ENCODE measurements at regions not wholly inside any gene's neighbourhood (a gene's known extent, or its start where the extent isn't known, plus 50 kb on each side); places are given as distances from the start of the nearest gene placed in this dataset.
"Not testable (repeated sequence)": the region's sequence is repeated elsewhere in the genome, so short reads cannot be mapped to it uniquely, and the experiment has no call there.

DNA sequence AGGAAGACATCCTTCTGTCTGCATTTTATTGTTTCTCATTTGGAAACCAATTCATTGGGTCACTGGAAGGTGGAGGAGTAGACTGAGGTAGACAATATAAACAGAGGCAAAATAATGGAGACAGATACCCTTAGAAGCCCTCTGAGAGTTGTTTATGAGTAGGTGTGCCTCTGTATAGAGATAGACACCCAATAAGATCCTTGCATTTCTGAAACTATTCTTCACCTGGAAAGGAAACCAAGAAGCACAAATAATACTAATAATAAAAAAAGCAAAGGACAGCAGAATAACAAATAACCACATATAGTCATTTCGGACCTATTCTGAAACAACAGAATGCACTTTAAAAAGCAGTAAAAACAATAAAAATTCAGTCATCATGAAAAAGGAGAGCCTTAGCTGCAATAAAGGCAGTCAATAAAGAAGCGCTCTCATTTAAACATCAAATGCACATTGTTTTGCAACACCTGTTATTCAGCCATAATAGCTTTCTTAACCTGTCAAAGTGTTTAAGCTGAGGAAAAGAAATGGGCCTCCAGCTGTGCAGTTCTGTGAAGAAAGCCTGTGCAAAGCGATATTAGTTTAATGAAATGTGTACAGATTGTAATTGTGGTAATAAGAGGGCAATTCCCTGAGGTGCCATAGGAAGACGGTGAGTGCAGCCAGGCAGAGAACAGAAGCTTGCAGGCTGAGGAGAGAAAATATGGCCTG is 904.2 kb downstream of the STPG2 start:
- no peaks in the 10 kb centered on the region for H3K27me3 ChIP-seq (ENCODE audit: control insufficient read depth, insufficient read depth, low read length)
- H3K4me3 ChIP-seq (ENCODE audit: insufficient read depth, low read depth, low read length), result no peak overlapping the region
- no peak for DNase-seq
- H3K36me3 ChIP-seq (replicated peaks; ENCODE audit: control insufficient read depth, insufficient read depth, low read length), result no peaks in the 10 kb centered on the region

DNA sequence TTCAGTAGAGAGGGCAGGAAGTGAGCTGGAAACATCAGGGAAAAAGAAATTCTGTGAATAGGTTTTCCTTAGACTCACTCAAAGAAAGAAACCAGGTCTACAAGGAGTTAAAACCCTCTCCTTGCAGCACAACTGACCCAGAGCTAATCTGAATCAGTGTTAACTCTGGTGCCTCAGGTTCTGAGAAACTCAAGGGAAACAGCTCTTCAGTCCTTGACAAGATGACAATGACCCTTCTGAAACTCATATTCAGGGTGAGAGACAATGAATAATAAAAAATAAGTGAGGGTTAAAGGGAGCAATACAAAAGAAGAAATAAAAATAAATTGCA is 903.6 kb downstream of the STPG2 start:
- Histone ChIP-seq H3K27me3 (ENCODE audit: control insufficient read depth, insufficient read depth, low read length) (no peaks in the 10 kb centered on the region), H3K36me3 (replicated peaks; ENCODE audit: control insufficient read depth, insufficient read depth, low read length) (no peaks in the 10 kb centered on the region), H3K4me3 (ENCODE audit: insufficient read depth, low read depth, low read length) (no peak overlapping the region)
- DNase-seq, result no peak

DNA sequence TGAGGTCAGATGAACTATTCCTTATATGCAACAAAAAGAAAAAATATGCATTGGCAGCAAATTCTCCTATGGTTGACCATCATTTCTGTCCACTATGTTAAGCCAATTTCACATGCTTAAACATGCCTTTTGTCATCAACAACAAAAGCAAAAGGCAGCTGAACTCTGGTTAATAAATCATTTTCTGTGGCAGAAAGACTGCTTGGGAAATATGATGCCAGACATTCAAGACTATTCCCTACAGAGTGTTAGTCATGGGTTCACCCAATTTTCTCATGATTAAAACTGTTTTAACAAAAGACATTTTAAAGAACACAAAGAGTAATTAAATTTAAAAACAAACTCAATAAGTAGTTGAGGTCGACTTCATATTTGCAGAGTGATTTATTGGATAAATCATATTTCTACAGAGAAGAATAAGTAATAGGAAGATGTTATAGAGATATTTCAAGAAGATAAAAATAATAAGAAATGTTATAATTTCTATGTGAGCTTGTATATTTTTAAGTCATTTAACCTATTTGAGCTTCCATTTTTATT is 890.6 kb downstream of the STPG2 start:
- Histone ChIP-seq H3K4me3 (ENCODE audit: insufficient read depth, low read depth, low read length) (no peak overlapping the region), H3K27me3 (ENCODE audit: control insufficient read depth, insufficient read depth, low read length) (no peaks in the 10 kb centered on the region), H3K36me3 (replicated peaks; ENCODE audit: control insufficient read depth, insufficient read depth, low read length) (no peaks in the 10 kb centered on the region)
- no peak for DNase-seq

DNA sequence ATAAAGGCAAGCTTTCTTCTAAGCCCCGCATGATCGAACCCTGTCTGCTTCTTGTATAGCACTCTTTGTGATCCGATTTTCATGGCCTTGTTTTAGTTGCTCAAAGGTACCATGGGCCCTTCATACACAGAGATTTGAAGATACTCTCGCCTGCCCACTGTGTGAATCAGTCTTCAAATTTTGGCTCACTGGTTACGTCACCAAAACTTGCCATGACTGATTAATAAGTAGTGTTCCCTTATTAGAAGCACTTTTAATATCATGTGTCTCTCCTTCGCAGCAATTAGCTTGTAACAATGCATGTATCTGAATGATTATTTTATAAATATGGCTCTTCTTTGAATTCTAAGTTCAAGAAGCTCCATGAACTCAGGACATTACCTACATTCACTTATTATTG is 880.5 kb downstream of the STPG2 start:
- Histone ChIP-seq H3K4me3 (ENCODE audit: insufficient read depth, low read depth, low read length) (no peak overlapping the region), H3K27me3 (ENCODE audit: control insufficient read depth, insufficient read depth, low read length) (no peaks in the 10 kb centered on the region), H3K36me3 (replicated peaks; ENCODE audit: control insufficient read depth, insufficient read depth, low read length) (no peaks in the 10 kb centered on the region)
- DNase-seq, result no peak

DNA sequence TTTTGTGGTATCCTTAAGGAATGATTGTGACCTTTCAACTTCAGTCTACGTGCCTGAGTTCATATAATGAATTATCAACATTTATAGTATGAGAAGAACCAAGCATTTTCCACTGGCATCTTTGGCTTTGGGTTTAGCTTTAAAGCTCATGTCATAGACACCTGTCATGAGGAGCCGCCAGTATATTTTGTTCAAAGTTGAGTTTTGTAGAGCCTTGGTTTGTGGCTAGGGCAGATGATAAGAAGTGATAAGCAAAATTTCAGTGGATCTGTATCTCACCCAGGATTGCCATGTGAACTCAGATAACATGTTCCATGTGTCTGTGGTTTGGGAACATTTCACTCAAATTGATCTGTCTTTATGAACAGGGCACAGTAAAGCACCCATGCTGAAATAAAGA is 873.2 kb downstream of the STPG2 start:
- DNase-seq, result no peak
- H3K36me3 ChIP-seq (replicated peaks; ENCODE audit: control insufficient read depth, insufficient read depth, low read length), result no peaks in the 10 kb centered on the region
- H3K27me3 ChIP-seq (ENCODE audit: control insufficient read depth, insufficient read depth, low read length), result no peaks in the 10 kb centered on the region
- no peak overlapping the region for H3K4me3 ChIP-seq (ENCODE audit: insufficient read depth, low read depth, low read length)

DNA sequence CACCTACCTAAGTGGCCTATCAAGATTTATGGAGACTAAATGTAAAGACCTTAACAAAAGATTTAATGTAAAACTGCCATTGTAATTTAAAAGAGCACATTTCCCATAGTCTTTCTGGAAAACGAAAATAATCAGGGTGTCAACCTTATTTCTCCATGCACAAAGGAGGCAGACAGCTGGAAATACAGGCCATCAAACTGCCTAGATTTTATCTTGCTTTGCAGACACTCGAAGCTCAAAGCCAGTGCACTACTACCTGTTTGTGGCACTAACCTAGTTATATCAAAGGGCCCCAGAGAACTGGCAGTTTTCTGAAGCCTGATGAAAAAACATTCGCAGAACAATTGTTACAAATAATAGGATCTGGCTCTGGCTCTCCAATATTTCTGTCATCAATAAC is 863.9 kb downstream of the STPG2 start:
- DNase-seq, result no peak
- no peaks in the 10 kb centered on the region for H3K27me3 ChIP-seq (ENCODE audit: control insufficient read depth, insufficient read depth, low read length)

DNA sequence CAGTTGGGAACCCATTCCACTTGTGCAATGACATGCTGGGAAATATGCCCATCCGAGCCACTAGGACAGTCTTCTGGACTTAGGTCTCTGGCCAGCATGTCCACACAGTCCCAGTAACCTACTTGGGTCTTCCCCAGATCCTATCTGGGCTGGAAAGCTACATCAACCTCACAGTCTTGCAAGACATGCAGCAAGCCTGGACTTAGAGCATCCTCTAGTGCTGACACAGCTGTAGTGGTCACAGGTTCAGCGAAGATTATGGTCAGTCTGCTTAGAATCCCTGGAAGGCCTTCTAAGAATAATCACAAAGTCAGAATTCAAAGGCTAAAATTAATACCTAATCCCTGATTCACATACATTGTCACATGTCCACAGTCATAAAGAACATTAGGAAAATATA is 842.7 kb downstream of the STPG2 start:
- no peak for DNase-seq
- Histone ChIP-seq H3K27me3 (ENCODE audit: control insufficient read depth, insufficient read depth, low read length) (no peaks in the 10 kb centered on the region), H3K36me3 (replicated peaks; ENCODE audit: control insufficient read depth, insufficient read depth, low read length) (no peaks in the 10 kb centered on the region), H3K4me3 (ENCODE audit: insufficient read depth, low read depth, low read length) (no peak overlapping the region)

More for the DNA sequence above, 863.9 kb downstream of the STPG2 start:
- no peak overlapping the region for H3K4me3 ChIP-seq (ENCODE audit: insufficient read depth, low read depth, low read length)
- H3K36me3 ChIP-seq (replicated peaks; ENCODE audit: control insufficient read depth, insufficient read depth, low read length), result no peaks in the 10 kb centered on the region

DNA sequence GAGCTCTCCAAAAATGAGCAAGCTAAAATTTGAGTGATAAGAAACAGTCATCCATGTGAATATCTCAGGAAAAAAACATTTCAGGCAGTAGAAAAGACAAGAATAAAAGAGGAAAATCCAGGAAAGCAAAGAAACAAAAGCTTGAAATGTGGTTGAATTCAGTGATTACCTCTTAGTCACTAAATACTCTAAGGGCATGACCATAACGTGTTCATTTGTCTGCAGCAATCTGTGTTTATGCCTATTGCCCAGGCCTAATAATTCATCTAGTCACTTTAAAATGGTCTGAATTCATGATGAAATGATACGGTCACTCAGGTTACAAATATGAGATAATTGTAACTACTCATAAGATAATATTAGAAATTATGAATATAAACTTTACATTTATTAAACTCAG is 837.9 kb downstream of the STPG2 start:
- no peaks in the 10 kb centered on the region for H3K36me3 ChIP-seq (replicated peaks; ENCODE audit: control insufficient read depth, insufficient read depth, low read length)
- H3K27me3 ChIP-seq (ENCODE audit: control insufficient read depth, insufficient read depth, low read length), result no peaks in the 10 kb centered on the region
- H3K4me3 ChIP-seq (ENCODE audit: insufficient read depth, low read depth, low read length), result no peak overlapping the region
- DNase-seq, result no peak

DNA sequence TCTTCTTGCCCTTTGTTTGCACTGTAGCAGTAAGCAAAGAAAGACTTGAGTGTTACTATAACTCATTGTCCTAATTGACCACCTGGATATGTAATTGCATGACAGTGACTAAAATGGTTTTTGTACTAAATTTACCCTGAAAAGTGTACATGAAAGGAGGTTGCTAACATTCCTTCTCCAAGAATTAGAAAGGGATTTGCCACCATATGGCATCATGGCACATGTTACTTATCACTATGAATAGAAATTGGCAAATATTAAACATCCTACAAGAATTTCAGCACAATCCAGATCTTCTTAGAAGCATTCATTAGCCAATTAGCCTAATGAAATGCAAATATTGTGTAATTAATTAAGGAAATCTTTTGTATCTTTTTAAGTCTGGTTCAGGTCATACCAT is 834.2 kb downstream of the STPG2 start:
- no peak overlapping the region for H3K4me3 ChIP-seq (ENCODE audit: insufficient read depth, low read depth, low read length)
- no peaks in the 10 kb centered on the region for H3K36me3 ChIP-seq (replicated peaks; ENCODE audit: control insufficient read depth, insufficient read depth, low read length)
- H3K27me3 ChIP-seq (ENCODE audit: control insufficient read depth, insufficient read depth, low read length), result no peaks in the 10 kb centered on the region
- no peak for DNase-seq

DNA sequence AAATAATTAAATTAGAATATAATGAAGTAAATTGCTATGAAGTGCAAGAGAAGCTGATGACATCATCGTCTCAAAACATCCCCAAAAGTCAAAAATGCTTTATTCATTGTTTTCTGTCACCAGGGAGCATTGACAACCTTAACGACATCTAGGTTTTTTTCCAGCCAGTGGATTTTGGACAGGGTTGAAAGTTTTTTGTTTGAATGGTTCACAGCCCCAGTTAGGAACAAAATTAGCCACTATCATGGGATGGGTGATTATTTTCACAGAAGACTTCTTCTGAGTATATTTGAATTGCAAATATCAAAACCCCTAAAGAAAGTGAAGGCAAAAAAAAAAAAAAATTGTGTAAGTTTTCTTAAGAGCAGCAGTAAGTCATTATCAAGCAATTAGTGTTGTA is 826.1 kb downstream of the STPG2 start:
- Histone ChIP-seq H3K27me3 (ENCODE audit: control insufficient read depth, insufficient read depth, low read length) (no peaks in the 10 kb centered on the region), H3K4me3 (ENCODE audit: insufficient read depth, low read depth, low read length) (no peak overlapping the region), H3K36me3 (replicated peaks; ENCODE audit: control insufficient read depth, insufficient read depth, low read length) (no peaks in the 10 kb centered on the region)
- DNase-seq, result no peak

DNA sequence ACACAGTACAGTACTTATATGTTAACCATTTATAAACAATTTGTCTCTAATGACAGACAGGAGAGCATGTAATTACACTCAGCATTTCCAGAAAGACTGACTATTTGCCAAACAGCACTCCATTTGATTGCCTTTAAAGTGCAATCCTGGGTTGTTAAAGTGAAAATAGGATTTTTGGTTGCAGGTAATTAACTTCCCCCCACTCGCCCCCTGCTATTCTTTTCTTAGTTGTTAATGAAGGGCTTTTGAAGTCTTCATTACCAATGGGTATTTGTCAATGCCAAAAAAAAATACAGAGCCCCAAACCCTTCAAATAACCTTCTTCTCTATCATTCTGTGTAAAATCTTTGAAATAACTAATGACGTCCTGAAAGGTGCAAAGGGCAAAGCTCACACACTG is 825.6 kb downstream of the STPG2 start:
- Histone ChIP-seq H3K36me3 (replicated peaks; ENCODE audit: control insufficient read depth, insufficient read depth, low read length) (no peaks in the 10 kb centered on the region), H3K4me3 (ENCODE audit: insufficient read depth, low read depth, low read length) (no peak overlapping the region), H3K27me3 (ENCODE audit: control insufficient read depth, insufficient read depth, low read length) (no peaks in the 10 kb centered on the region)
- DNase-seq, result peak; percentile 2

DNA sequence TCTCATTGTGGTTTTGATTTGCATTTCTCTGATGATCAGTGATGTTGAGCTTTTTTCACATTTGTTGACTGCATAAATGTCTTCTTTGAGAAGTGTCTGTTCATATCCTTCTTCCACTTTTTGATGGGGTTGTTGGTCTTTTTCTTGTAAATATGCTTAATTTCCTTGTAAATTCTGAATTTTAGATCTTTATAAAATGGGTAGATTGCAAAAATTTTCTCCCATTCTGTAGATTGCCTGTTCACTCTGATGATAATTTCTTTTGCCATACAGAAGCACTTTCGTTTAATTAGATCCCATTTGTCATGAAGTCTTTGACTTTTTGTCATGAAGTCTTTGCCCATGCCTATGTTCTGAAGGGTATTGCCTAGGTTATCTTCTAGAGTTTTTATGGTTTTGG is 817.5 kb downstream of the STPG2 start:
- not testable (repeated sequence) for DNase-seq; H3K36me3 ChIP-seq (replicated peaks; ENCODE audit: control insufficient read depth, insufficient read depth, low read length); H3K4me3 ChIP-seq (ENCODE audit: insufficient read depth, low read depth, low read length); H3K27me3 ChIP-seq (ENCODE audit: control insufficient read depth, insufficient read depth, low read length)

DNA sequence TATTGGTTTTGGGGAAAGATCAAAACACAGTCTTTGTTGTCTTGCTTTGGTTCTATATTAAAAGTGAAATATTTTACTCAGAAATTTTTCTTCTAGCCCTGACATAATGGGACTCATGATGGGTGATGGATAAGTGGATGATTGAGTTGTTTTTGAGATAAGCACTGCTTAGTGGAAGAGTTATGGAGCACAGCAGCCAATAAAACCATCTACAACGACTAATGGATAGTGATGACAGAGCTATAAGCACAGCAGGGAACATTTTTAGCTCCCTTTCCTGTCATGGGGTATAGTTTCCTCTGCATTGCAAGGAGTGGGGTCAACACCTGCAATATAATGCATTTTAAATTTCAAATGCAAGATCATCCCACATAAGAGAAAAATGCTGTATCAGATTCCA is 812.4 kb downstream of the STPG2 start:
- no peaks in the 10 kb centered on the region for H3K27me3 ChIP-seq (ENCODE audit: control insufficient read depth, insufficient read depth, low read length)
- no peaks in the 10 kb centered on the region for H3K36me3 ChIP-seq (replicated peaks; ENCODE audit: control insufficient read depth, insufficient read depth, low read length)
- no peak overlapping the region for H3K4me3 ChIP-seq (ENCODE audit: insufficient read depth, low read depth, low read length)
- no peak for DNase-seq

DNA sequence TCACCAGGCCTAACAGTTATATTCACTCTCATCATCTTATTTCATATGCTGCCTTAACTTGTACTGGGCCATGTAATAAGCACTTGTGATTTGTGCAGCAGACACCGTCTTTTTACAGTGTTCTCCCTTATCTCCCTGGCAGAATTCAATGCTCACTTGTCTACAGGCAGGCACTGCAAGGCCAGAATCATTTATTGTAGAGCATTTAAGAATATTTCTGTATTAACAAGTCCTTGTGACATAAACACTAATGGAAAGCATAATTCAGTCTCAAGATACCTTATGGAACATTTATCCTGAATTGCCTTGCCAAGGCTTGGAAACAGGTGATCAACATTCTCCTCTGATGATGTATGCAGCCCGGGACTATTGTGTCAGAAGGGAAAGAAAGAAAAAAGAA is 808.9 kb downstream of the STPG2 start:
- Histone ChIP-seq H3K4me3 (ENCODE audit: insufficient read depth, low read depth, low read length) (no peak overlapping the region), H3K27me3 (ENCODE audit: control insufficient read depth, insufficient read depth, low read length) (no peaks in the 10 kb centered on the region), H3K36me3 (replicated peaks; ENCODE audit: control insufficient read depth, insufficient read depth, low read length) (no peaks in the 10 kb centered on the region)
- no peak for DNase-seq

DNA sequence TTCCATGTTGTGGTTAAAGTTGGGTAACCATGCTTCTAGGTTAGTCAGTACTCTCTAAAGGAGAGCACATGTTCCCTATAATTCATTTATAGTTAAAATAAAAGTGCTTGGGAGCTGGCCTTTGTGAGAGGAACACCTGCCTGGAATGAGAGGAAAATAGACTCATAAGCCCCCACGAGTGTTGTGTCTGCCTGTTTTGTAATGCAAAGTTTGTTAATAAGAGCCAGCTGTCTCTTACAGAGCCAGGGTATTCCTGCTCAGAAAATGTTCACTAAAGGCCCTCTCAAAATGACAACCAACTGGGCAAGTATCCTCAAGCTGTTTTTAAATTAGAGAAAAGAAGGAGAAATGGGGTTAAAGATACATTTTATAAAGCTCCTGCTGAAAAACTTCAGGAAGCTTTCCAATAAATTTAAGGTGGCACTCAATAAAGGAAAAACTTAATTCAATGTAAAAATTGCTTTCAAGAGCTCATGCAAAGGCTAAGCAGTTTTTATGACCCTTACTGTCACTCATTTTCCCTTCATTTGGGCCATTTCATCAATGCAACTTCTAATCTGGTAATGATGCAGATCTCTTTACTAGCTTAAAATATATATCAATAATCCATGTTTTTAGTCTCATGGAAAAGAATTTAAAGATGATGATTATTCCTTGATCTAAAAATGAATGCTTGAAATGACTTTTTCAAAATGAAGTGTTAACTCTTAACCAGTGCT is 793.6 kb downstream of the STPG2 start:
- Histone ChIP-seq H3K4me3 (ENCODE audit: insufficient read depth, low read depth, low read length) (no peak overlapping the region), H3K36me3 (replicated peaks; ENCODE audit: control insufficient read depth, insufficient read depth, low read length) (no peaks in the 10 kb centered on the region), H3K27me3 (ENCODE audit: control insufficient read depth, insufficient read depth, low read length) (no peaks in the 10 kb centered on the region)
- DNase-seq, result peak; percentile 14

All from H7 (cell line).